ENCODE measurements at regions not wholly inside any gene's neighbourhood (a gene's known extent, or its start where the extent isn't known, plus 50 kb on each side); places are given as distances from the start of the nearest gene placed in this dataset.

- H3K4me3 Mint-ChIP-seq, result no peak overlapping the region
- no peaks in the 10 kb centered on the region for H3K27me3 Mint-ChIP-seq (ENCODE audit: insufficient read depth)
- no peak for DNase-seq
- peaks cover 61% of the 10 kb centered on the region for H3K9me3 Mint-ChIP-seq
- peaks cover 13% of the 10 kb centered on the region; the same call in 1 of the 2 replicates for H3K36me3 Mint-ChIP-seq (ENCODE audit: low read depth)
- no peak overlapping the region for H3K27ac Mint-ChIP-seq
- H3K4me1 Mint-ChIP-seq (ENCODE audit: low read depth), result no peaks in the 10 kb centered on the region
- TF ChIP-seq, protein P1, sequence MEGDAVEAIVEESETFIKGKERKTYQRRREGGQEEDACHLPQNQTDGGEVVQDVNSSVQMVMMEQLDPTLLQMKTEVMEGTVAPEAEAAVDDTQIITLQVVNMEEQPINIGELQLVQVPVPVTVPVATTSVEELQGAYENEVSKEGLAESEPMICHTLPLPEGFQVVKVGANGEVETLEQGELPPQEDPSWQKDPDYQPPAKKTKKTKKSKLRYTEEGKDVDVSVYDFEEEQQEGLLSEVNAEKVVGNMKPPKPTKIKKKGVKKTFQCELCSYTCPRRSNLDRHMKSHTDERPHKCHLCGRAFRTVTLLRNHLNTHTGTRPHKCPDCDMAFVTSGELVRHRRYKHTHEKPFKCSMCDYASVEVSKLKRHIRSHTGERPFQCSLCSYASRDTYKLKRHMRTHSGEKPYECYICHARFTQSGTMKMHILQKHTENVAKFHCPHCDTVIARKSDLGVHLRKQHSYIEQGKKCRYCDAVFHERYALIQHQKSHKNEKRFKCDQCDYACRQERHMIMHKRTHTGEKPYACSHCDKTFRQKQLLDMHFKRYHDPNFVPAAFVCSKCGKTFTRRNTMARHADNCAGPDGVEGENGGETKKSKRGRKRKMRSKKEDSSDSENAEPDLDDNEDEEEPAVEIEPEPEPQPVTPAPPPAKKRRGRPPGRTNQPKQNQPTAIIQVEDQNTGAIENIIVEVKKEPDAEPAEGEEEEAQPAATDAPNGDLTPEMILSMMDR (IDR thresholded peaks at IDR 0.05), result no peak
Observed at GRCh38 chr13:103288114-103288513, 221.9 kb upstream of the SLC10A2 start.

GRCh38 chr13:103287659-103288058 is 221.4 kb upstream of the SLC10A2 start:
- Mint-ChIP-seq H3K27ac (no peak overlapping the region), H3K9me3 (peaks cover 64% of the 10 kb centered on the region), H3K4me3 (no peak overlapping the region), H3K36me3 (ENCODE audit: low read depth) (peaks cover 13% of the 10 kb centered on the region; the same call in 1 of the 2 replicates), H3K27me3 (ENCODE audit: insufficient read depth) (no peaks in the 10 kb centered on the region), H3K4me1 (ENCODE audit: low read depth) (no peaks in the 10 kb centered on the region)
- DNase-seq, result no peak
- TF ChIP-seq, protein P1 (IDR thresholded peaks at IDR 0.05), result no peak

- H3K9me3 Mint-ChIP-seq, result peaks cover 43% of the 10 kb centered on the region
- H3K4me1 Mint-ChIP-seq (ENCODE audit: low read depth), result no peaks in the 10 kb centered on the region
- TF ChIP-seq, protein P1 (IDR thresholded peaks at IDR 0.05), result no peak
- H3K4me3 Mint-ChIP-seq, result no peak overlapping the region
- no peaks in the 10 kb centered on the region; the same call in 1 of the 2 replicates for H3K27me3 Mint-ChIP-seq (ENCODE audit: insufficient read depth)
- H3K27ac Mint-ChIP-seq, result no peak overlapping the region
- no peak for DNase-seq
- H3K36me3 Mint-ChIP-seq (ENCODE audit: low read depth), result no peaks in the 10 kb centered on the region
Observed at GRCh38 chr13:103284466-103284865, 218.2 kb upstream of the SLC10A2 start.

- TF ChIP-seq, protein P1 (IDR thresholded peaks at IDR 0.05), result no peak
- Mint-ChIP-seq H3K27ac (no peak overlapping the region), H3K27me3 (ENCODE audit: insufficient read depth) (no peaks in the 10 kb centered on the region; the same call in 1 of the 2 replicates), H3K9me3 (peaks cover 41% of the 10 kb centered on the region), H3K4me3 (no peak overlapping the region), H3K36me3 (ENCODE audit: low read depth) (no peaks in the 10 kb centered on the region), H3K4me1 (ENCODE audit: low read depth) (no peaks in the 10 kb centered on the region)
- no peak for DNase-seq
Observed at GRCh38 chr13:103283451-103283820, 217.2 kb upstream of the SLC10A2 start.

DNA sequence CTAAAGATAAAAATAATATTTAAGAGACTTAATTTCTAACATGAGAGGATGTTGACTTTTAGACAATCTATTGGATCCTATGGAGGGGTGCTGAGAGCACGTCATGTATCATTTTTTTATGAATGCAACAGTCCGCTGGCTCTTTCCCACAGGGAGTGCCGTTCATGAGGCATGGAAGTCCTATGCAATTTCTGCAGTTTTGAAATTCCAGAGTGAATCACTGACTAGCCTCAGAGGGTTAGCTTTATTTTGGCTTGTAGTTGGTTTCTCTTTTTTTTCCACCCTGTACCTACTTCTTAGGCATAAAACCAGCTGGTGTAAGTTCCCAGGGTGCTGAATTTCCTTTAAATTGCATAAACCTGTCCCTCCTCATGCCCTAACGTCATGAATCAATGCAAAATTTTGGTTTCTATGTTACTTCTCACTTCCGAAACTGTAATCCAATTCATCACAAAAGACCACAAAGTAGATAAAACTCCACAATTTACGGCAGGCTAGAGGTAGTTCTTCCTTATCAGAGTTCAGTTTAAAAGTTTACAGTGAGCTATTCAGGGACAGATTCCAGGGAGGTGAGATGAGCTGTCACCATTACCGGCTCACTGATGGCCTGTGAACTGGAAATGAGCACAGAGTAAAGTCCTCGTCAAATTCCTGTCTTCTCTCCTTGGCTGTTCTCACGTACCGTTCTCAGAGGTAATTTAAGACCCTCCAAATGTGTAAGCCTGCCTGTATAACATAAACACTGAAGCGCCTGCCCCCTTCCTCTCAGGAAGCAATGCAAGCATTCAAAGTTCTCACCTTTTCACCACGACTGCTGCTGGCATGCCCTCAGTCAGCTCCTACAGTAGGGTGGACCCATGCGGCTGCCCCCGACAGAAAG is 216.6 kb upstream of the SLC10A2 start:
- no peaks in the 10 kb centered on the region for H3K36me3 Mint-ChIP-seq (ENCODE audit: low read depth)
- no peak overlapping the region; the same call in 1 of the 2 replicates for H3K4me3 Mint-ChIP-seq
- TF ChIP-seq, protein P1 (IDR thresholded peaks at IDR 0.05), result no peak
- DNase-seq, result peak; percentile 9
- no peaks in the 10 kb centered on the region for H3K4me1 Mint-ChIP-seq (ENCODE audit: low read depth)
- peak overlapping the region; percentile 6; the same call in 1 of the 2 replicates for H3K27ac Mint-ChIP-seq
- H3K27me3 Mint-ChIP-seq (ENCODE audit: insufficient read depth), result no peaks in the 10 kb centered on the region; the same call in 1 of the 2 replicates
- H3K9me3 Mint-ChIP-seq, result peaks cover 43% of the 10 kb centered on the region
